MCF 10A (cell line): ENCODE measurements at regions not wholly inside any gene's neighbourhood (a gene's known extent, or its start where the extent isn't known, plus 50 kb on each side); places are given as distances from the start of the nearest gene placed in this dataset.

Experiments
- BruUV-seq: library from RNA; stranded (reverse); fragments of 400-500 nt; replicated peaks from 2 replicates; lab custom pipeline; 2021; lab: Mats Ljungman, UMichigan
- CTCF ChIA-PET: fragments of 300-600 bp; sonication (Branson Sonifier 250); formaldehyde crosslinking; extraction: SDS; loops from one replicate; lab custom pipeline; 2021; ENCODE audit warnings: antibody characterized with exemption, inconsistent platforms; lab: Yijun Ruan, JAX
- POLR2A ChIA-PET: fragments of 300-600, 350-650 bp; sonication (Branson Sonifier 250); formaldehyde crosslinking; extraction: SDS; loops from one replicate; lab custom pipeline; 2020; ENCODE audit warnings: antibody characterized with exemption, inconsistent platforms; lab: Yijun Ruan, JAX
- DNase-seq: peaks from one replicate; pipeline ENCODE4 v3.0.0-alpha.2; 2018; ENCODE audit not compliant: unreplicated experiment
- H3K27ac Mint-ChIP-seq: one replicate; pipeline ENCODE4 v1.8.0; 2022; ENCODE audit warnings: mild to moderate bottlenecking, low read depth, mixed read lengths; ENCODE audit not compliant: unreplicated experiment
- H3K27me3 Mint-ChIP-seq: one replicate; pipeline ENCODE4 v1.8.0; 2022; ENCODE audit warnings: mixed read lengths; ENCODE audit not compliant: insufficient read depth, unreplicated experiment
- H3K36me3 Mint-ChIP-seq: one replicate; pipeline ENCODE4 v1.8.0; 2022; ENCODE audit warnings: mild to moderate bottlenecking, moderate library complexity, mixed read lengths; ENCODE audit not compliant: insufficient read depth, unreplicated experiment
- H3K4me1 Mint-ChIP-seq: one replicate; pipeline ENCODE4 v1.8.0; 2022; ENCODE audit warnings: mixed read lengths; ENCODE audit not compliant: insufficient read depth, unreplicated experiment
- H3K4me3 Mint-ChIP-seq: one replicate; pipeline ENCODE4 v1.8.0; 2022; ENCODE audit warnings: mild to moderate bottlenecking, moderate library complexity, mixed read lengths; ENCODE audit not compliant: unreplicated experiment
- H3K9me3 Mint-ChIP-seq: one replicate; pipeline ENCODE4 v1.8.0; 2022; ENCODE audit warnings: mixed read lengths; ENCODE audit not compliant: unreplicated experiment
- intact Hi-C: fragments of 100-400 bp; cut with micrococcal nuclease; formaldehyde crosslinking; loops from 2 replicates; pipeline ENCODE4 v1.14.1; 2022
- TF ChIP-seq, protein P1 (sequence below): fragments of 200-600 bp; IDR thresholded peaks from one replicate; pipeline ENCODE4 v1.8.0; 2022; ENCODE audit warnings: antibody characterized with exemption, mild to moderate bottlenecking; ENCODE audit not compliant: unreplicated experiment

DNA sequence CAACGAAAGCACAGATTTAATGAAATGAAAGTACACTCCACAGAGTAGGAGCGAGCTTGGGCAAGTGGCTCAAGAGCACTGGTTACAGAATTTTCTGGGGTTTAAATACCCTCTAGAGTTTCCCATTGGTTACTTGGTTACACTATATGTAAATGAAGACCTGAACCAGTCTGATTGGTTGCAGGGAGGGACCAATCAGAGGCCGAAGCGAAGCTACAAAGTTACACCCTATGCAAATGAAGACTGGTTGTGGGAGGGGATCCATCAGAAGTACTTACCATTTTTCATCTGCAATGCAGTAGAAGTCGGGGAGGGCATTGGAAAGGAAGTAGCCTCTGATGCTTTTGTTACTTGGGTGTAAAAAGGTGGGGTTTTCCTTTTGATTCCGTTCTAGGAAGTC, 132.0 kb downstream of the PMP22 start:
- TF ChIP-seq, protein P1, sequence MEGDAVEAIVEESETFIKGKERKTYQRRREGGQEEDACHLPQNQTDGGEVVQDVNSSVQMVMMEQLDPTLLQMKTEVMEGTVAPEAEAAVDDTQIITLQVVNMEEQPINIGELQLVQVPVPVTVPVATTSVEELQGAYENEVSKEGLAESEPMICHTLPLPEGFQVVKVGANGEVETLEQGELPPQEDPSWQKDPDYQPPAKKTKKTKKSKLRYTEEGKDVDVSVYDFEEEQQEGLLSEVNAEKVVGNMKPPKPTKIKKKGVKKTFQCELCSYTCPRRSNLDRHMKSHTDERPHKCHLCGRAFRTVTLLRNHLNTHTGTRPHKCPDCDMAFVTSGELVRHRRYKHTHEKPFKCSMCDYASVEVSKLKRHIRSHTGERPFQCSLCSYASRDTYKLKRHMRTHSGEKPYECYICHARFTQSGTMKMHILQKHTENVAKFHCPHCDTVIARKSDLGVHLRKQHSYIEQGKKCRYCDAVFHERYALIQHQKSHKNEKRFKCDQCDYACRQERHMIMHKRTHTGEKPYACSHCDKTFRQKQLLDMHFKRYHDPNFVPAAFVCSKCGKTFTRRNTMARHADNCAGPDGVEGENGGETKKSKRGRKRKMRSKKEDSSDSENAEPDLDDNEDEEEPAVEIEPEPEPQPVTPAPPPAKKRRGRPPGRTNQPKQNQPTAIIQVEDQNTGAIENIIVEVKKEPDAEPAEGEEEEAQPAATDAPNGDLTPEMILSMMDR, result no peak
- H3K27ac Mint-ChIP-seq, result no peak overlapping the region
- ChIA-PET CTCF (no interaction called here), POLR2A (no interaction called here)
- H3K4me3 Mint-ChIP-seq, result no peak overlapping the region
- no peaks in the 10 kb centered on the region for H3K4me1 Mint-ChIP-seq
- DNase-seq, result no peak
- H3K9me3 Mint-ChIP-seq, result no peaks in the 10 kb centered on the region
- intact Hi-C loops, result no loop called here
- H3K36me3 Mint-ChIP-seq, result no peaks in the 10 kb centered on the region
- BruUV-seq, result no TSS peak
- H3K27me3 Mint-ChIP-seq, result no peaks in the 10 kb centered on the region

DNA sequence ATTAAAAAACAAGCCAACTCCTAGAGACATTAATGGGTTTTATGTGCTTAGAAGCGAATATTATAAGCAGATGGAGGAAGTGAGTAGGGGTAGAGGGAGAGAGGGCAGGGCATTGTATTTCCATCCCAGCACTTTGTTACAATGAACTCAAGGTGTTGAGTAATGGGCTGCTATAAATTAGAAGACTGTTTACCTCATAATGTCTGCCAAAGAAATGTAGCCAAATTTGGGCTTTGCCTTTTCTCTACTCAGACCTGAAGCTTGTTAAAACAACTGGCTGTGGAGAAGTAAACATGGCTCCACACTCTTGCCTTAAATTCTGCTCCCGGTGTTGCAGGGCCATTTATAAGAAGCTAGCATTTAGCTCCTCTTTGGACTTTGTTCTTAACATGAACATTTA, 134.7 kb downstream of the PMP22 start:
- CTCF ChIA-PET, result interaction anchor here (0.6 to 2.5 kb wide), 3 partner anchors 25 to 1802 kb away, joined by 3 to 6 read pairs (median 6); no protein-coding TSS in a partner anchor
- POLR2A ChIA-PET, result no interaction called here
- no peaks in the 10 kb centered on the region for H3K9me3 Mint-ChIP-seq
- intact Hi-C loops, result no loop called here
- no peaks in the 10 kb centered on the region for H3K36me3 Mint-ChIP-seq
- H3K27ac Mint-ChIP-seq, result no peak overlapping the region
- no peaks in the 10 kb centered on the region for H3K27me3 Mint-ChIP-seq
- no peaks in the 10 kb centered on the region for H3K4me1 Mint-ChIP-seq
- BruUV-seq, result no TSS peak
- DNase-seq, result no peak
- TF ChIP-seq, protein P1, result no peak
- H3K4me3 Mint-ChIP-seq, result no peak overlapping the region

DNA sequence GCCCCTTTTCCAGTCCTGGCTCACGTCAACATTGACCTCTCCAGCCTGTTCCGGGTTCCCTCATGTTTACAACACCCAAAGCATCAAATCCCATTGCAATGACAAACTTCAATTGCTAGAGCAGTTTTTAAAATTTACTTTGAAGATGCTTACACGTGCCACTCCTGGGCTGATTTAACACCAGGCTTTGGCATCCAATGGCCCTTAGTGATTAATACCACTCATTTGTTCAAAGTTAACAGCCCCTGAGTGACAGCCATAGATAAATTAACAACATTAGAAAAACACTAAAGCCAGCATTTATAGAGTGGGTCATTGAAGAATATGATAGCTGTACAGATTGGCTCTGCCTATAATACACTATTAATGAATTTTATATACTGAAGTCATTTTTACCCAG, 135.1 kb downstream of the PMP22 start:
- H3K9me3 Mint-ChIP-seq, result no peaks in the 10 kb centered on the region
- ChIA-PET POLR2A (no interaction called here), CTCF (interaction anchor here (0.8 to 2.5 kb wide), 3 partner anchors 26 to 115 kb away, joined by 3 to 6 read pairs (median 3); no protein-coding TSS in a partner anchor)

DNA sequence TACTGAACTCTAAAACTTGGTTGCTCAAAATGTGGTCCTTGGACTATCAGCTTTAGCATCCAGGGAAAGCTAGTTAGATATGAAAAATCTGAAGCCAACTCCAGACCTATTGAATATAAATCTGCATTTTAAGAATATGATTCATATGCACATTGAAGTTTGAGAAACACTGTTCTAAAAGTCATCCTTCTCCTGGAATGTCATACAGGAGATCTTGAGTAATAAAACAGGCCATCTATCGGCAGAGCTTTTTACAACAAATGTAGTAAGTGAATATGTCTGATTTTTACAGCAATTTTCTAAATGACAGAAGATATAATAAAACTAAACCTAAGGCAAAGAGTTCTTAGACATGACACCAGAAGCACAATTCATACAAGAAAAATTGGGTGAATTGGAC, 140.4 kb downstream of the PMP22 start:
- H3K36me3 Mint-ChIP-seq, result no peaks in the 10 kb centered on the region
- H3K27ac Mint-ChIP-seq, result no peak overlapping the region
- H3K9me3 Mint-ChIP-seq, result no peaks in the 10 kb centered on the region
- ChIA-PET CTCF (no interaction called here), POLR2A (no interaction called here)
- H3K4me3 Mint-ChIP-seq, result no peak overlapping the region
- TF ChIP-seq, protein P1, result no peak
- no peaks in the 10 kb centered on the region for H3K4me1 Mint-ChIP-seq
- DNase-seq, result no peak
- H3K27me3 Mint-ChIP-seq, result no peaks in the 10 kb centered on the region
- intact Hi-C loops, result no loop called here
- BruUV-seq, result no TSS peak

More for the DNA sequence above, 135.1 kb downstream of the PMP22 start:
- Mint-ChIP-seq H3K4me3 (no peak overlapping the region), H3K27me3 (no peaks in the 10 kb centered on the region), H3K27ac (no peak overlapping the region), H3K4me1 (no peaks in the 10 kb centered on the region), H3K36me3 (no peaks in the 10 kb centered on the region)
- TF ChIP-seq, protein P1, result no peak
- no TSS peak for BruUV-seq
- intact Hi-C loops, result no loop called here
- no peak for DNase-seq
